ENCODE measurements at regions not wholly inside any gene's neighbourhood (a gene's known extent, or its start where the extent isn't known, plus 50 kb on each side); places are given as distances from the start of the nearest gene placed in this dataset.
"Not testable (repeated sequence)": the region's sequence is repeated elsewhere in the genome, so short reads cannot be mapped to it uniquely, and the experiment has no call there.

DNA sequence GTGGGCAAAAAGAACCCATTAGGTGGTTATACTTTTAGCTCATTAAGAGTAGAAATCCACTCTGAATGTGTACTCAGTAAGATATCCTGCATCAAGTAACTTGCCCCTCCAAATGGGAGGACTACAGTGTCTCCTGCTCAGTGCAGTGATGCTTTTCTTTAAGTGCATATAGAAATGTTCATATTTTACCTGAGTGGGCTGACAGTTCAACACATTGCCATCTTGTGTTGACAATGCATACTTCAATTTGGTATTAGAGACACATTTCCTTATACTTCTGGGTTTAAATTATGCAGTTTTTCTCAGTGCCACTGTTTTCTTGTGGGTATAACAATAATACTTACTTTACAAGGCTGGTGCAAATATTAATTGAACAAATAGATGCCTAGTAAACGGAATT is 318.6 kb upstream of the TMPRSS15 start:
- no peak for DNase-seq

GRCh38 chr21:18723171-18723570 is 319.6 kb upstream of the TMPRSS15 start:
- no peak for DNase-seq

DNA sequence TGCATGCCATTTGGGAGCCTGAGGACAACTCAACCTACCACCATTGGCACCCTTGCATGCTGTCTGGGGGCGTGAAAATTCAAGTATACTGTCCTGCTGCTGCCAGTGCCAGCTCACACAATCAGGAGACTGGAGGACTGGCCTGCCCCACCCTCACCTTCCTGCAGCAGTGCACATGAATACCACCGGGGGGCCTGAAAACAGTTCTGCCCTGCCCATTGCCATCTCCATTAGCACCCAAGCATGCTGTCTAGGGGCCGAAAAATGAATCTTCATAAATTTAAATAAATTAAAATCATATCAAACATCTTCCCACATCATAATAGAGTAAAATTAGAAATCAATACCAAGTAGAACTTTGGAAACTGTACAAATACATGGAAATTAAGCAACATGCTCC is 322.1 kb upstream of the TMPRSS15 start:
- no peak for DNase-seq

DNA sequence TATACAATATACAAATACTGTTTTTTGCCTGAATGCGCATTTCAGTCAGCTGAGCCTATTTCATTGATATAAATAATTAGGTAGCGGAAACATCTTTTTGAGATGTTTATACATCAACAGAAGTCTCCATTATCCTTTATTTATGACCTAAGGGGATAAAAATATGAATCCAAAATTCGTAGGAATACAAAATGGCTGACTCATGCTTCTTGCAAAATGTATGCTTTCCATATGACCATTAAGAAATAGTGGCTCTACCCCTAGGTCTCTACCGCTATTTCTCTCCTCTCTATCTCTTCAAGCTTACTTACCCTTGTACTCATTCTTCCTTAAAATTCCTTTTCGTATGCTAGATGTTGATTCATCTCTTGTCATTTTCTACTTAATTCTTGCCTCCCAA is 338.4 kb upstream of the TMPRSS15 start:
- no peak for DNase-seq

GRCh38 chr21:18743531-18743930 is 339.9 kb upstream of the TMPRSS15 start:
- no peak for DNase-seq

GRCh38 chr21:18744840-18745239 is 341.3 kb upstream of the TMPRSS15 start:
- DNase-seq, result no peak

DNA sequence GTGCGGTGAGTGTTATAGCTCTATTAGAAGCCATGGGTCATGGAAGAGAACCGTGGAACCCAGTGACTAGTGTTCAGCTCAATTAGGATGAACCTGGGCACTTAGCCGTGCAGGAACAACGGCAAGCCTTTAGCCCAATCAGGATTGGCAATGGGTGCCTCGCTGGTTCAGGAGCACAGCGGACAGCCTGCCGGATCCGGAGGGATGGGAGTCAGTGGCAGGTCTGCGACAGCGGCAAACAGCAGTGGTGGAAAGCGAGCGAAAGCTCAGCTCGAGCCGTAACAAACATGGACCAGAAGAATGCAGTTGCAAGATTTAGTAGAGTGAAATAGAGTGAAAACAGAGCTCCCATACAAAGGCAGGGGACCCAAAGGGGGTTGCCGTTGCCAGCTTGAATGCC is 349.3 kb upstream of the TMPRSS15 start:
- DNase-seq, result not testable (repeated sequence)

DNA sequence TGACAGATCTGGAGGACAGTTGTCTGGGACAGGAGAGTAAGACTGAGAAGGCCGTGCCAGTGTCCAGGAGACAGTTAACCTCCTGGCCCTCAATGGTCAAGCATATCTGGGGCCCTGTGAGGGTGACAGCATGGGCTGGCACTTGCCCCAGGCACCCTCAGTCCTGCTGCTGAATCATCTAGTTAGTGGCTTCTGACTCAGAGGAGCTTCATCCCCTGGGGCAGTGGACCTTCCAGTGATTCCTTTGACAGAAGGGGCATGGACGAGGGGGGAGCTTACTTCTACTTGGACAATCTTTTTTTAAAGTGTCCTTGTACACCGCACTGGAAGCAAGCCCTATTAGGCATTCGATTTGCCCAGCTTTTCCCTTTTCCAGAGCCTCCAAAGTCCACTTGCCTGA is 352.7 kb upstream of the TMPRSS15 start:
- not testable (repeated sequence) for DNase-seq

DNA sequence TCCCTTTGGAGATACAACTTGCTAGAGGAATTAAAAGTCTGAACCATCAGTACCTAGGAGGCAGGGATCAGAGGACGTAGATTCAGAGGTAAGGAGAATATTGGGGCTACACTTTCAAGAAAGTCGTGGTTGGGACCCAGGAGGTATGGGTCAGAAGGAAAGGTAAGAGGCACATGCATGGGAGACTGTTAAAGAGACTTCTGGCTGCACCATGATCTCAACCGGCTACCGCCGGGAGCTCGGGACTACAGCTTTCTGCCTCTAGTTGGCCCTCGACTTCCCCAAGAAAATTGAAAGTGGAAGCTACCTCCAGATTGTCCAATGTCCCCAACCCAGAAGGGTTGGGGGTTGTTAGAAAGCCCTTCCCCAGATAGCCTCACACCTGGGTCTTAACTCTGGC is 355.7 kb upstream of the TMPRSS15 start:
- no peak for DNase-seq

- DNase-seq, result no peak
These were observed 356.2 kb upstream of the TMPRSS15 start for GRCh38 chr21:18759751-18760161.

GRCh38 chr21:18760247-18760646 is 356.7 kb upstream of the TMPRSS15 start:
- no peak for DNase-seq

DNA sequence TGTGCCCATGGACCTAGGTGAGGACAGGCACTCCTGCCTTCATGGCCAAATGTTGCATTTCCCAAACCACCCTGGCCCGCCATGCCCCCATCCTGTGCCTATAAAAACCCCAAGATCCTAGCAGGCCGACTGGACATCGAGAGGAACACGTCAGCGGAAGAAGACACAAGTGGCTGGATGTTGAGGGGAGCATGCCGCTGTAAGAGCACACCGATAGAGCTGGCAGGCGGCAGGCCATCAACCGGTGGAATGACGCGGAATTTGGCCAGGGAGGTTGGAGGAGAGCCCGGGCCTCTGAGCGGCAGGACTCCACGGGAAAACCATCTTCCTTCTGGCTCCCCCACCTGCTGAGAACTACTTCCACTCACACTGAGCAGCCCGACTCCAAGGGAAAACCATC is 361.1 kb upstream of the TMPRSS15 start:
- no peak for DNase-seq

DNA sequence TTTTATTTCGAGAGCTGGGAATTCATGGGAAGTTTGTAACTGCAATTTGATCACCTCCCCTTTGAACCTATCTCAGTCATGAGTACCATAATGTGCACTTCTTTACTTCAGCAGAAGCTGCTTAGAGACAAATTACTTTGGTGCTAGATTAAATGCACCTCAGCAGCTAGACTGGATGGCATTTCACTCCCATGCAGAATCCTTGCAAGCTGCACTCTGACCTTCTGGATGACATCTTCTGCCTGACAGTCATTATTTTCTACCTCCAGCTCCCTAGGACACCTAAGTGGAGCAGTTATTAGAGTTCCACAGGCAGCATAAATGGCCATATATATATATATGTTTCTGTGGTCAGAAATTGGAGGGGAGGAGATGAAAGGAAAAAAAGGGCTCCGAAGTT is 366.0 kb upstream of the TMPRSS15 start:
- no peak for DNase-seq

DNA sequence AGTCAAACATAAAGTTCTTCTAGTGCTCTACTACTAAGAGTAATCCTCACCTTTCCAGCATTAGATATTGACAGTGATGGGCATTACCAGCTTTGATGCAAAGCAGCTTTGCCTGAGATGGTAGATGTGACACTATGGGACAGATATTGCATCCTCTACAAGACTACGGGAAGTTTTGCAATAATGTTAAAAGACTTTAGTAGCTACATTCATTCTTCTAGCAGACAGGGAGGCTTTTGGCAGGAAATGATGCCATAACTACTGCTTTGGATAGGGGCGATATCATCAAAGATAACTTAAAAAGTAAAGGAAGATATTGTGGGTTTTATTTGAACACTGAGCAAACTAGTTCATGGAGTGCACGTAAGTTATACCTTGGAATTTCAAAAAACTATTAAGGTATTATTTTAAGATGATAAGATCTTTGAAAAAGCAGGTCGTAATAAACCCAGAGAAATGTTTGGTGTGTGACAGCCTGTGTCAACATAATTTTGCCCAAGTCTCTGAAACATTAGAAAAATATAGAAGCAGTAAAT is 368.3 kb upstream of the TMPRSS15 start:
- DNase-seq, result no peak

- DNase-seq, result no peak
These were observed 368.8 kb upstream of the TMPRSS15 start for GRCh38 chr21:18772404-18772803.

DNA sequence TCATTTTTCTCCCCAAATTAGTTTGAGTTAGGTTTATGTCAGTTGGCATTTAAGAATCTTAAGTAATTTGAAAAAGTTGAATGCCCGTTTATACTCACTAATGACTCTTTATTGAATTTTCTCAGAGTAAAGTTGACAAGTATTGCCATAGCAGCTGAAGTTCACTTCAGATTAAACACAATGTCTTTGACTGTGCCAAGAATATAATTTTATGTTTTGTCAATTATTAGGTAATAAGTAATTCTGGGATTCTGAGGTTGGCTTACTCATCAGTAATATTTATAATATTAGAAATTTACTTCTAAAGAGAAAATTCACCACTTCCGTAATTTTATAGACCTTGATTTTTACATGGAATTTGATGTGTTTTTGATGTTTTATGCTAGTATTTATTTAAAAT is 369.3 kb upstream of the TMPRSS15 start:
- no peak for DNase-seq

DNA sequence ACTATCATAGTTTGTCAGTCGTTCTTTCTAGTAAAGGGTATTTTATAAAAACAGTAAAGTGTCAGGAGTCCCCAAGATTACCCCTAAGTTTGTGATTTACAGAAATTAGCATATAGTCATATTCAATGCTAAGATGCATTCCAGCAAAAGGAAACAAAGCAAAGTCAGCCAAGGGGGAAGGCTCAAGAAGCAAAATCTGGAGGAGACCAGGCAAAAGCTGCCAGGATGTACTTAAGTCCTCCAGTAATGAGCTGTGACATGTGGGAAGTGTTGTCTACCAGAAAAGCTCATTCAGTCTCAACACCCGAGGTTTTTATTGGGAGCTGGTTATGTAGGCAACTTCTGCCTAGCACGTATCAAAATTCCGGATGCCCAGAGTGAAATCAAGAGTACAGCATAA is 373.4 kb upstream of the TMPRSS15 start:
- no peak for DNase-seq

- DNase-seq, result no peak
These were observed 379.1 kb upstream of the TMPRSS15 start for GRCh38 chr21:18782721-18783120.

GRCh38 chr21:18801468-18801867 is 397.9 kb upstream of the TMPRSS15 start:
- DNase-seq, result no peak

DNA sequence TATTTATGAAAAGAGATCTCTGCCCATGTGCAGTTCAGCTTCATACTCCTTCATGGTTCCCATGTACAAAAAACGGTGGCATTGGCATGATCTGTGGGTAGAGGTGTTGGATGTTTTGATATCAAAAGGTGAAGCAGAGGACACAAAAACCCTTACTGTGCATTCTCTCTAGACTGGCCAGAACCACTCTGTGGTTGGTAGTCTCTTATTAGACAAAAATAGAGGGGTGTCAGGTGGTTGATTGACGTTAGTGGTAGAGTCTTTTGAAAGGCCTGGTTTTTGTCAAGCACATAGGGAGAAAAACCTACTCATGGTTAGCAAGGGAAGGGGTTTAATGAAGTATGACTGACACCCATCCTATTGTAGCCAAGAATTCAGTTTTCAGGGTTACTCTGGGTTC is 400.0 kb upstream of the TMPRSS15 start:
- DNase-seq, result no peak

DNA sequence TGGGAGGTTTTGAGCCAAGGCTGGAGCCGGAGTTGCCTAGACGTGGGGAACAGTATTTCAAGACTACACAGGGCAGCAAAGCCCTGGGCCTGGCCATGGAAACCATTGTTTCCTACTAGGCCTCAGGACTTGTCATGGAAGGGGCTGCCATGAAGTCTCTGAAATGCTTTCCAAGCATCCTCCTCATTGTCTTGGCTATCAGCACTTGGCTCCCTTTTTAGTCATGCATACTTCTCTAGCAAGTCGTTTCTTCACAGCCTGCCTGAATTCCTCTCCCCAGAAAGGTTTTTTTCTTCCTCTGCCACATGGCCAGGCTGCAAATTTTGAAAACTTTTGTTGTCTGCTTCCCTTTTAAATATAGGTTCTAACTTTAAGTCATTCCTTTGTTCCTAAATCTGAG is 406.6 kb upstream of the TMPRSS15 start:
- DNase-seq, result no peak

GRCh38 chr21:18812308-18812707 is 408.7 kb upstream of the TMPRSS15 start:
- DNase-seq, result no peak

DNA sequence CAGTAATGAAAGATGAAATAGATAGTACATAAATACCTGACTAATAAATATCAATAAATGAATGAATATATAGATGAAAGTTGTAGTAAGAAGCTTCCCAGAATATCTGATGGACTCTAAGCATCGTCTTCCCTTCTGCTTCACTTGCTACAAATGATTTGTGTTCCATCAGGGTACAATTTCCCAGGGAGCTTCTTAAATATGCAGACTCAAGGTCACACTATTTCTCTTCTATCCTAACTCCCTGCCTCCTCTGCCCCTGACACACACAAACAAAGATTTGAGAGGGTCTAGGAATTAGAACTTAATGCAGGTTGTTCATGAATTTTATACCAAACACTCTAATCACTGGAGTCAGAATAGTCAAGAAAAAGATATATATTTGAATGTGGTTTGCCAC is 415.9 kb upstream of the TMPRSS15 start:
- no peak for DNase-seq

GRCh38 chr21:18826562-18826961 is 423.0 kb upstream of the TMPRSS15 start:
- no peak for DNase-seq

DNA sequence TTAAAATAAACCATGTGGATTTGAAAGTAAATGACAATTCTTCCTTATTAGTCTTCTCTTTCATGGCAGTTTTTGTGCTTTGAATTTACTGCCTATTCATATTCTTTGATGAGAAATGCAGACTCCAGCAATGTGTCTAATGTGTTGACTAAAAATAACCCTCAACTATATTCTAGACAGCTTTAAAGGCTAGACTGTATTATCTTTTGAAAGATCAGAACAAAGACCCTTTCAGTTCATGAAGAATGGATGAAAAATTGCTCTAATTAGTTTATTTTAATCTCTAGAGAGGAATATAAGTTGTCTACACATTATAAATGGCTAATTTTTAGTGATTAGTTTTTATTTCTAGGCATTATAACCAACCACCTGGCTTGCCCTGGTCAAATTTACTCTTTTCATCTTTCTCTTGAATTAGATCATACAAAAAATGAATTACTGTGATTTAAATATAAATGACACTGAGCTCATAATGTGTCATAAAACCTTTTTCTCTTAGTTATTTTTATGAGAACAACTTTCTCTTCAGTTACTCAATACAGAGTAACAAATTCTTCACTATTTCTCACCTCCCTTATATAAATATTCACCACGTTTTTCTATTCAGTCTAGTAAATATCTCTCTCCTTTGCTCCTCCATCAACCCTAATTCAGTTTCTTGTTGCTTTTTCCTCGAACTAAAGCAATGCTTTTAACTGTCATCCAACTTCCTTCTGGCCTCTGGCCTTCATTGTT is 428.5 kb upstream of the TMPRSS15 start:
- no peak for DNase-seq
